ENCODE measurements at regions not wholly inside any gene's neighbourhood (a gene's known extent, or its start where the extent isn't known, plus 50 kb on each side); places are given as distances from the start of the nearest gene placed in this dataset.

DNA sequence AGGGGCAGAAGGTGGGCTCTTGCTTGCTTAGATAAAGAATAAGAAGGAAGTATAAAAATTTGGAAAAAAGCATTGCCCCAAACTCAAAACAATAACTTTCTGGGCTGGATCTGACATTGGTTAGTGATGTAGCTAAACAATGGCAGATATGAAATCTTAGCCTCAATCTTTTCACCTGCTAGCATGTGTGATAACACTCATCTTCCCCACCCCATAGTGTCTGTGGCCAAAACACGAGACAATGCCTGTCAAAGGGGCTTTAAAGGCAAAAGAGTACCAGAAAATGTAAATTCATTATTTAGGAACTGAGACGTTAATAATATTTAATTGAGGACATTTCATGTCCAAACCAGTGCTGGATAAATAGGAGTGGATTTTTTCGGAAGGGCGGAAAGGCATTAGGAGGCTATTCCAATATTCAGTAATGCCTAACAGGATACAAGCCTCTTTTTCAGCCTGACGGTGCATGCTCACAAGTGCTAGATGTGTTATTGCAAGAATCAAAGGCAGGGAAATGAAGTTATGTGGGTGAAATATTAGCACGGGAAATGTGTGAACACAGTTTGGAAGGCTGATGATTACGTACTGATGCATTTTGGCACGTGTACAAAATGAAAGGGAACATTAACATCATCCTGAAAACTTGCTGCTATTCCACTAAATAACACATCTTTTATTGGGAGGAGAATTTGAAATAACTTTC, 395.7 kb downstream of the GALR1 start:
- no peak for TF ChIP-seq CTCF (IDR thresholded peaks at IDR 0.05)
- TF ChIP-seq POLR2A (IDR thresholded peaks at IDR 0.05) = no peak
